Tibial nerve (tissue), 4 donors: ENCODE measurements at regions not wholly inside any gene's neighbourhood (a gene's known extent, or its start where the extent isn't known, plus 50 kb on each side); places are given as distances from the start of the nearest gene placed in this dataset.

Source experiments
- DNase-seq, 2 donors: peaks; one replicate each; pipeline ENCODE4 v3.0.0-alpha.2; 2019; ENCODE audit warnings: low spot score in 2 of 2
- H3K27ac ChIP-seq, 4 donors: fragments of 200-600 bp; sonication (generic) in 3 of 4; one replicate each; pipeline ENCODE4 v1.5.1; 2017 to 2019; ENCODE audit warnings: mild to moderate bottlenecking in 1 of 4
- H3K27me3 ChIP-seq, 2 donors: fragments of 200-600 bp; sonication (generic) in 1 of 2; one replicate each; pipeline versions ENCODE4 v1.5.1 to v1.6.0; 2017 to 2019
- H3K36me3 ChIP-seq, 3 donors: fragments of 200-600 bp; sonication (generic); one replicate each; pipeline ENCODE4 v1.5.1; 2018 to 2019
- H3K4me1 ChIP-seq, 4 donors: fragments of 200-600 bp; sonication (generic) in 3 of 4; one replicate each; pipeline ENCODE4 v1.5.1; 2017 to 2019
- H3K4me3 ChIP-seq, 4 donors: fragments of 200-600 bp; sonication (generic) in 3 of 4; one replicate each; pipeline ENCODE4 v1.5.1; 2017 to 2019; ENCODE audit warnings: mild to moderate bottlenecking in 1 of 4, moderate library complexity in 1 of 4
- H3K9me3 ChIP-seq, 4 donors: fragments of 200-600 bp; sonication (generic) in 3 of 4; one replicate each; pipeline ENCODE4 v1.5.1; 2017 to 2019
- EP300 ChIP-seq, 2 donors: sonication (generic); formaldehyde crosslinking; IDR thresholded peaks; one replicate each; pipeline ENCODE4 v1.6.1; 2017; ENCODE audit warnings: antibody characterized with exemption in 2 of 2, mild to moderate bottlenecking in 1 of 2
- POLR2A ChIP-seq, 2 donors: fragments of 450-650 bp; IDR thresholded peaks; one replicate each; pipeline ENCODE4 v1.6.1; 2017; ENCODE audit warnings: antibody characterized with exemption in 2 of 2, mild to moderate bottlenecking in 2 of 2, moderate library complexity in 2 of 2
- WGBS, 2 donors: methylation state at CpG; one replicate each; pipeline ENCODE4 v1.1.5; 2018; 5-methylcytosine and 5-hydroxymethylcytosine counted together
- TF ChIP-seq, protein P1 (sequence below), 5 experiments: fragments of 200-600 bp in 3 of 5; fragments of 450-650 bp in 2 of 5; sonication (generic) in 3 of 5; IDR thresholded peaks; one replicate each; pipeline ENCODE4 v1.5.1; 2016 to 2019; ENCODE audit warnings: antibody characterized with exemption in 5 of 5, mild to moderate bottlenecking in 3 of 5, moderate library complexity in 2 of 5

DNA sequence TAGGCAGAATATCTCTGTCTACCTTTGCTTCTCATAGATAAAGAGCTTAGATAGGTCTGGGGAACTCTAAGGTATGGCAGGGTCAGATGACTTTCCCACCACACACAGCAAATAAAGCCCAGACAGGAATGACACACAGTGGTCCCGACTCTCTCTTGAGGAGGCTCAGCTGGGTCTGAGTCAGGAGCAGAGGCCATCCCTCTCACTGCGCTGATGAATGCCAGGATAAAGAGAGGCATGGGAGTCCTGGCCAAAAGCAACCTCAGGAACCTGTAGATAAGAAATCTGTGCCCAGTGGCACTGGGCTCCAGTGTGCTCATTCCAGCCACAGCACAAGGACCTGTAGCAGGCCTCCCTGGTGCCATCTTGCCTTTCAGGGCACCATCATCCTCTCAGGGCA, 129.4 kb upstream of the PARP11 start:
- Histone ChIP-seq H3K27me3 (no peaks in the 10 kb centered on the region), H3K4me3 (no peak overlapping the region), H3K27ac (no peak overlapping the region), H3K36me3 (no peaks in the 10 kb centered on the region), H3K4me1 (no peaks in the 10 kb centered on the region), H3K9me3 (no peaks in the 10 kb centered on the region)
- TF ChIP-seq POLR2A (IDR thresholded peaks at IDR 0.05), result no peak
- no peak for DNase-seq
- 86 to 88% methylated on average over 2 of the region's 2 CpGs for WGBS, 2 donors

DNA sequence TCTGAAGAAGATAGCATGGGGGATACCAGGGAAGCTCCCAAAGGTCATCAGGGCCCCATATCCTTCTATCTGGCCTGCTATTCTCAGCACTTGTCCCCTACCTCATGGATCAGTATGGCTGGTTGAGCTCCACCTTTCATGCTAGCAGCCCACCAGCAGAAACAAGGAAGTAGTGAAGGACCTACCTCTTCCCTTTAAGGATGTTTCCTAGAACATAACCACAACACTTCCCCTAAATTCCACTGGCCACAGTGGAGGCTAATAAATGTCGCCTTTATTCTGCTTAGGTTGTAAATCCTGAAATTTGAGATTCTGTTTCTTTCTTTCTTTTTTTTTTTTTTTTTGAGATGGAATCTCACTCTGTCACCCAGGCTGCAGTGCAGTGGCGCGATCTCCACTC, 128.6 kb upstream of the PARP11 start:
- TF ChIP-seq, protein P1, sequence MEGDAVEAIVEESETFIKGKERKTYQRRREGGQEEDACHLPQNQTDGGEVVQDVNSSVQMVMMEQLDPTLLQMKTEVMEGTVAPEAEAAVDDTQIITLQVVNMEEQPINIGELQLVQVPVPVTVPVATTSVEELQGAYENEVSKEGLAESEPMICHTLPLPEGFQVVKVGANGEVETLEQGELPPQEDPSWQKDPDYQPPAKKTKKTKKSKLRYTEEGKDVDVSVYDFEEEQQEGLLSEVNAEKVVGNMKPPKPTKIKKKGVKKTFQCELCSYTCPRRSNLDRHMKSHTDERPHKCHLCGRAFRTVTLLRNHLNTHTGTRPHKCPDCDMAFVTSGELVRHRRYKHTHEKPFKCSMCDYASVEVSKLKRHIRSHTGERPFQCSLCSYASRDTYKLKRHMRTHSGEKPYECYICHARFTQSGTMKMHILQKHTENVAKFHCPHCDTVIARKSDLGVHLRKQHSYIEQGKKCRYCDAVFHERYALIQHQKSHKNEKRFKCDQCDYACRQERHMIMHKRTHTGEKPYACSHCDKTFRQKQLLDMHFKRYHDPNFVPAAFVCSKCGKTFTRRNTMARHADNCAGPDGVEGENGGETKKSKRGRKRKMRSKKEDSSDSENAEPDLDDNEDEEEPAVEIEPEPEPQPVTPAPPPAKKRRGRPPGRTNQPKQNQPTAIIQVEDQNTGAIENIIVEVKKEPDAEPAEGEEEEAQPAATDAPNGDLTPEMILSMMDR (IDR thresholded peaks at IDR 0.05), result no peak
- no peak for TF ChIP-seq POLR2A (IDR thresholded peaks at IDR 0.05)
- no peak for TF ChIP-seq EP300 (IDR thresholded peaks at IDR 0.05)
- H3K36me3 ChIP-seq, result no peaks in the 10 kb centered on the region
- H3K4me3 ChIP-seq, result no peak overlapping the region
- H3K27me3 ChIP-seq, result no peaks in the 10 kb centered on the region
- no peak for DNase-seq
- H3K27ac ChIP-seq, result no peak overlapping the region
- WGBS, 2 donors, result 88 to 94% methylated on average over 3 of the region's 3 CpGs
- no peaks in the 10 kb centered on the region for H3K9me3 ChIP-seq
- no peaks in the 10 kb centered on the region for H3K4me1 ChIP-seq

DNA sequence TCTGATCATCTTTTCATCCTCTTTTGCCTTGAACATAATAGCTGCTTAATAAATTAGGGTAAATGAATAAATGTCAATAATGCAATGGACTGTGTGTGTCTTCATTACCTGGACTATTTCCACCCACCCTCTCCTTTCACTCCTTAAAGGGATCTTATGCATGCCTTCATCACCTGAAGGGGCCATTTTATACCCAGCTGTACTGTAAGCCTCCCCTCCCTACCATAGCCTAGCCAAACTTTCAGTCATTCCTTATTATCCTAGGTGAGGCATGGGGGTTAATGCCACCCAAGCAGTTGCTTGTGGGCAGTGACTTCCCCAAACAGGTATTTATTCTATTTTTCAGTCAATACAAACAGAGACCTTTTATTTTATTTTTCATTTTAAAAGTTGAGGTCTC, 127.8 kb upstream of the PARP11 start:
- Histone ChIP-seq H3K4me1 (no peaks in the 10 kb centered on the region), H3K27ac (no peak overlapping the region), H3K4me3 (no peak overlapping the region), H3K36me3 (no peaks in the 10 kb centered on the region), H3K9me3 (no peaks in the 10 kb centered on the region), H3K27me3 (no peaks in the 10 kb centered on the region)
- DNase-seq, result no peak
- TF ChIP-seq, protein P1 (IDR thresholded peaks at IDR 0.05), result no peak
- TF ChIP-seq EP300 (IDR thresholded peaks at IDR 0.05) (no peak), POLR2A (IDR thresholded peaks at IDR 0.05) (no peak)

DNA sequence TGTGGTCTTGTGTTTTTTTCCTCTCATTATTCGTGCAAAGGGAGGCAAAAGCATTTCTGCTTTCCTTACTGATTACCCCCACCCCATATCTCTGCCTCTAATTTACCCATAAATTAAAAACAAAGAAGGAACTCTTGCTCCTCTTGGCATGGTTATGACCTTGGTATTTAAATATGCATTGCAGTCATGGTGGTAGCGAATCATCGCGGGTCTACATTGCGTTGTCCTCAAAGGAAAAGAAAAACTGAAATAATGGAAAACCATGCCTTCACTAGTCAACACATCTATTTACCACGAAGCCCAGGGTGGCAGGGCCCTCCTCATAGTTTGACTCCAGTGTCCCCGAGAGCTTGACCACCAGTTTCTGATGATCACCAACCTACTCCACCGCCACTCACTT, 126.7 kb upstream of the PARP11 start:
- Histone ChIP-seq H3K27ac (no peak overlapping the region), H3K36me3 (no peaks in the 10 kb centered on the region), H3K9me3 (no peaks in the 10 kb centered on the region), H3K27me3 (no peaks in the 10 kb centered on the region), H3K4me1 (no peaks in the 10 kb centered on the region), H3K4me3 (no peak overlapping the region)
- TF ChIP-seq POLR2A (IDR thresholded peaks at IDR 0.05) (no peak), EP300 (IDR thresholded peaks at IDR 0.05) (no peak)
- TF ChIP-seq, protein P1 (IDR thresholded peaks at IDR 0.05), result no peak
- 84 to 85% methylated on average over 8 of the region's 8 CpGs for WGBS, 2 donors
- no peak for DNase-seq

DNA sequence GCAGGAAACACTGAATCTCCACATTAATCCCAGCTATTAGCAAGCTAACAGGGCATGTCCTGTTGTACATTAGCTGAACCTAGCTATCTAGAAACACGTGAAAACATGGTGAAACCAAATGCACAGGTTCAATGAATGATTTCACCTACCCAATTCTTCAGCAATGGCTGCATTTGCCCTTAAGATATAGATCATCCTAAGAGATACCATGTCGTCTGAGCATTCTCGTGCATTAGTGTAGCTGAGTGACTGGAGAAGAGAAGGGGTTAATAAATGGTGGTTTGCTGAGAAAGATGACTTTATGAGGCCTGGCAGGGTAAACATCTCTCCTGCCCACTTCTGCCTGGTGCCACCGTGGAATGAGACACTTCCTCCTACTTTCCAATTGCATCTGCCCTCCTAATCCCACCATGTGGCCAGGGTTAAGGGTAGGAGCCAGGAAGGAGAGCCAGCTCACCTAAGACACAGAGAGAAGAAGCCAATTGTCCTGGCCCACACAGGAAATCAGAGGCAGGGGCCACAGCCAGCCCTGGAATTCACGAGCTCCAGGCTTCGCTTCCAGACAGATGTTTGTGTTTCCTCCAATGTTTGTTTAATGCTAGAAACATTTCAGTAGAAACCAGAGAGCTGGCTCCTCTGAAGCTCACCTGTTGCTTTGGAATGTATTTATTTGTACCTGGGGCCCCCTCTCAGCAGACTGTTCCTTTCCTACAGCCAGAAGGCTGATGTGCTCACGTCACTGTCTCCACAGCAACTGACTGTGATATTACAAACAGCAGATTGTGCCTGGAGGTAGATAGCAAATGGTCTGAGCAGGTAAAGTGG, 126.0 kb upstream of the PARP11 start:
- Histone ChIP-seq H3K27ac (no peak overlapping the region), H3K36me3 (no peaks in the 10 kb centered on the region), H3K9me3 (no peaks in the 10 kb centered on the region), H3K27me3 (no peaks in the 10 kb centered on the region), H3K4me3 (no peak overlapping the region), H3K4me1 (no peaks in the 10 kb centered on the region)
- 74 to 78% methylated on average over 7 of the region's 7 CpGs for WGBS, 2 donors
- no peak for TF ChIP-seq POLR2A (IDR thresholded peaks at IDR 0.05)
- TF ChIP-seq, protein P1 (IDR thresholded peaks at IDR 0.05), result no peak
- TF ChIP-seq EP300 (IDR thresholded peaks at IDR 0.05), result no peak
- DNase-seq, result no peak
